HG02798 (cell line): ENCODE measurements at regions not wholly inside any gene's neighbourhood (a gene's known extent, or its start where the extent isn't known, plus 50 kb on each side); places are given as distances from the start of the nearest gene placed in this dataset.

Experiments used
- ATAC-seq: cut with Tn5 transposase; IDR thresholded peaks from one replicate; pipeline ENCODE4 v1.9.1; 2021; ENCODE audit warnings: mild to moderate bottlenecking; ENCODE audit not compliant: unreplicated experiment, poor library complexity

GRCh38 chr5:65068410-65068809 is 299.7 kb downstream of the CWC27 start:
- peak; percentile 37 for ATAC-seq

- ATAC-seq = no peak
These were observed 301.3 kb downstream of the CWC27 start for GRCh38 chr5:65070026-65070425.

DNA sequence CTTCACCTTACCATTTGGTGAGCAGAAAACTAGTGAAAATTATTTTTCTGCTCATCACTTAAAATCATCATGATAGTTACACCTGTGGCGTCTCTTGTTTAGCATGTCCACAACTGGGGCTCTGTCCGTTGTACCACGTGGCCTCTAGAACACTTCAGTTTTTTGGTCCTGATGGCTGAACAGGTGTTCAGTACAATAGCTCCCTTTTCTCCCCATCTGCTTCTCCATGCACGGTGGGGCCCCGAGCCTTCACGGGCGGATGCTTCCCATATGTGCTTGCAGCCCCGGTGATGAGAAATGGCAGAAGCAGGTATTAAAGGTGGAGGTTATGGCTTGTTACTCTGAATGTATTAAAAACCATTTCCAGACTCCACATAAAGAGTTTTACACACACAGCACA is 304.1 kb downstream of the CWC27 start:
- ATAC-seq = no peak

DNA sequence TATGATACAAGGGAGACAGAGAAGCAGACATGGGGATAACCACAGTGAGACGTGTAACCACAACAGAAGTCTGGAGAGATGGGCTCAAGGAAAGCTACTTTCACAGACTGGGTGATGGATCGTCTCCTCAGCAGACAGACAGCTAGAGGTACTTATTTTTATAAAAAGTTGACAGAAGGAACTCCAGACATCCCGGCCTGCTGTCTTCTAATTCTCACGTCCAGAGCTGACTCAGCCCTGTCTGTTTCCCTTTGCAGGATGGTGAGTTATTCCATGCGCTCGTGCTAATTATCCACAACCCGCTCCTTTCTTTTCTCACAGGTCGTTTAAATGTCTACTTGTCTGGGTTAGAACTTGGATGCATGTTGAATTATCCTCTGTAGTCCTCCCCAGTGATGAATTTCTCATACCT is 304.5 kb downstream of the CWC27 start:
- ATAC-seq = no peak

GRCh38 chr5:65075623-65076250 is 307.0 kb downstream of the CWC27 start:
- no peak for ATAC-seq

DNA sequence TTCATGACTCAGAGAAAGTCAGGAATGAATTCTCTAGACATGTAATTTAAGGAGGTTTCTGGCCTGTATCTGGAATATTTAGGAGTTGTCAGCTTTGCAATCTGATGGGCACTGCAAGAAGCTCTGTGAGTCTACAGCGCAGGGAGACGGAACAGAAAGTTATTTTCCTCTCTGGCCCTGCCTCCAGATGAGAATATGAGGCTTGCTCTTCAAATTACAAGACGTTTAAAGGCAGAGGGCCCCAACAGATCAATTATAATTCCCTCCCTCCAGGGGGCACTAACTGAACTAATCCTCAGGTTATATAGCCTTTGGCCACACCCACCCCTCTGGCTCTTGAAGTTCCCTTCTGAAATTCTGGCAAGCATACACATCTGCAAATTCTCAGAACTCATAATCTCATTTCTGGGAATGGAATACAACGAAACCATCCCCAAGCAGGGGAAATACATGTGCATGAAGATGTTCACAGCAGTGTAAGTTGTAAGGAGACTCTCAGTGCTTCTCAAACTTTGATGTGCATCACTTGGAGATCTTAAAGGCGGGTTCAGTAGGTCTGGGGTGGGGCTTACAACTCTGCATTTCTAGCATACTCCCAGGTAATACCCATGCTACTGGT is 307.6 kb downstream of the CWC27 start:
- peak; percentile 89 for ATAC-seq

DNA sequence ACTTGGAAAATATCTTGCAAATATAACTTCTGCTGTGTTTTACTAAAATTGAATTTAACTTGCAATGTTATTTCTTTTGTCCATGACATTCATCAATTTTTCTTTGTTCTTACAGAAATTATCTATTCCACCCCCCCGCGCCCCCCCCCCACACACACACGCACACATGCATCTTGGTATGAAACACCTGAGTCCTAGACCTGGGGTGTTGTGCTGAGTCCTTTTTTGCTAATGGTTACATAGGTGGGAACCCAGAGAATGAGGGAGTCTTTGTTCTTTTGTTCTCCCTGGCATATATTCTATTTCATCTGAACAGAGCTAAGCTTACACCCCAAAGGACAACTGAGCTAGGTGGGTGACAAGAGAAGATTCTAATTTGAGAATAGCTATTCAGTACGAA is 308.9 kb downstream of the CWC27 start:
- no peak for ATAC-seq

DNA sequence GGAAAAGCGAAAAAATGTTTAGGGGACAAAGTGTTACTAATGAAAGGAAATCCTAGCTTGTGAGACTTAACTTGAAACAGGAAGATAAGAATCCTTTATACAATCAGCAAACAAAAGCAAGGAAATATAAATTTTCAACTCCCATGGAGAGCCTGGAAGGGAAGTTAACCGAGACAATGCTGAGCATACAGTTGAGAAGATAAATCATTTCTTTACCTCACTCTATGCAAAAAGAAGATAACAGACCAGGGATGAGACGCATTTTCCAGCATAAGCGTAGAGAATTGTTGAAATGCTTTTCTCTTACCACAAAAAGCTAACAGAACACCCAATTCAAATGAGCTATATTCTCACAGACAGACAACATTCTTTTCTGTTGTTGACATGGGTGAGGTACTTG is 309.6 kb downstream of the CWC27 start:
- ATAC-seq = no peak

DNA sequence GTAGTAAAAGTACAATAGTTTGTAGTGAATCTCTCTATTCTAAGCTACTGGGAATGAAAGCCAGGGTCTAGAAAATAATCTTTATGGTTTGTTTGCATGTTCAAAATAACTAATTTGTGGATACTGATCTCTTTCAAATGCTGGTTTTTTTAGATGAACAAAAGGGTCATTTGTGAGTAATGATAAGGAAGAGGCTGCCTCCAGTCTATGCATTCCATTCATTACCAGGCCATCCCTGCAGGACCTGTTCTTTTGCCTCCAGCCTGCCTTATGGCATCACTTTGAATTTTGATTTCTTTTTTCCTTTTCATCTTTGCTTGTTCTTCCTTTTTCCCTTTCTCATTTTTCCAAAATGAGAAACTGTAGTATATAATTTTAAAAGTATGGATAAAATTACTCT is 312.3 kb downstream of the CWC27 start:
- ATAC-seq = no peak

DNA sequence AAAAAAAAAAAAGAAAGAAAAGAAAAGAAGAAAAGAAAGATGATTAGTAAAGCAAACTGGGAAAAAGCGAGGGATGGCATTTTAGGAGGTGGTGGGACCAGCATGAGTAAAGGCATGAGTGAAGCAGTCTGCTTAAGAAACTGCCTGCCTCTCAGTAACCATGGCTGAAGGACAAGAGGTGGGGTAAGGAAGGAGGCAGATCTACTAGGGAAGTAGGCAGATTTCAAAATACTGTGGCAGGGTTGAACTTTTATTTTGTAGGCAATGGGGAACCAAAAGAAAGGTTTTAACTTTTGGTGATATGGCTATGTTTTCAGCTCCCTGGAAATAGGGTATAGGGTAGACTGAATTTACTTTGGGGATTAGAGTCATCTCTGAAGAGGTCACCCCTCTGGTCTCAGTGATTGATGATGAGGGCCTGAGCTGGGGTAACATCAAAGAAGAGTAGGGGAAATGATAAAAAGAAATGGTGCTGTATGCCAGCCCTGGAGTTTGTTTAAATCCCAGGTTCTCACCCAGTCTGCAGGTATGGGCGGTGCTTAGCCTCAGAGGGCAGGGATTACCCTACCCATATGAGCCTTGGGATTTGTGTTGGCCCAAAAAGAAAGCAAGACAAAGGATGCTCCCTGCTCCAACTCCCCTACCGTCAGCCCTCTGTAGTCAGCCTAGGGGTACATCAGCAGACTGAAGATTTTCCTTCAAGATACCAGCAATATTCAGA is 316.2 kb downstream of the CWC27 start:
- ATAC-seq = no peak

DNA sequence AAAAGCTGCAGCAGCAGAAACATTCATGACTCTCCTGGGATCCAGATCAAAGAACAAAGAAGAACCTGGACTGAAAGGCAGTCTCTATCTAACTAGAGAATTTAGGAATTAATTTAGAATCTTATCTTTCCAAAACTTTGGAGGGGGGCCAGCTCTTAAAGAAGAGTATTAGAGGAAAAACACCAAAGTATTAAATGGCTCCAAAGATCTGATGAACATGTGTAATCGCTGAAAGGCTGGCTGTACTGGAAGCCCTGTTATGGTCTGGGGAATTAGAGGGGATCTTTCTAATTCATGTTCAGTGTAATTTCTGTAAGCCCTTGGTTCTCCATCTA is 316.8 kb downstream of the CWC27 start:
- ATAC-seq = no peak

GRCh38 chr5:65086234-65086890 is 317.6 kb downstream of the CWC27 start:
- ATAC-seq = no peak

- ATAC-seq = no peak
These were observed 318.4 kb downstream of the CWC27 start for GRCh38 chr5:65087154-65087553.

DNA sequence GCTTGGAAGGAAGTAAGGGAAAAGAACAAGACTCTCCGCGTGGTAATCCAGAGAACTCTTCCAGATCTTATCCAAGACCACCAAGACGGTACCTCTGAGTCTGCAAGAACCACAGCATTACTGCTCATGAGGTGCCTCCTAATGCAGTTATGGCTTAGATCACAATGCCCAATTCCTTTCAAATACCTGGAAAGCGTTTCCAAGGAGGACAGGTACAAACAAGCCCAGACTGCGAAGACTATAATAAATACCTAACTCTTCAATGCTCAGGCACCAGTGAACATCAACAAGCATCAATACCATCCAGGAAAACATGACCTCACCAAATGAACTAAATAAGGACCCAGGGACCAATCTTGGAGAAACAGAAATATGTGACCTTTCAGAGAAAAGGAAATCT is 325.5 kb downstream of the CWC27 start:
- no peak for ATAC-seq

- no peak for ATAC-seq
These were observed 329.7 kb downstream of the CWC27 start for GRCh38 chr5:65098393-65098792.
